ENCODE measurements at regions not wholly inside any gene's neighbourhood (a gene's known extent, or its start where the extent isn't known, plus 50 kb on each side); places are given as distances from the start of the nearest gene placed in this dataset.
A peak's percentile ranks its signal among the peaks of the same experiment; 100 is the strongest.

DNA sequence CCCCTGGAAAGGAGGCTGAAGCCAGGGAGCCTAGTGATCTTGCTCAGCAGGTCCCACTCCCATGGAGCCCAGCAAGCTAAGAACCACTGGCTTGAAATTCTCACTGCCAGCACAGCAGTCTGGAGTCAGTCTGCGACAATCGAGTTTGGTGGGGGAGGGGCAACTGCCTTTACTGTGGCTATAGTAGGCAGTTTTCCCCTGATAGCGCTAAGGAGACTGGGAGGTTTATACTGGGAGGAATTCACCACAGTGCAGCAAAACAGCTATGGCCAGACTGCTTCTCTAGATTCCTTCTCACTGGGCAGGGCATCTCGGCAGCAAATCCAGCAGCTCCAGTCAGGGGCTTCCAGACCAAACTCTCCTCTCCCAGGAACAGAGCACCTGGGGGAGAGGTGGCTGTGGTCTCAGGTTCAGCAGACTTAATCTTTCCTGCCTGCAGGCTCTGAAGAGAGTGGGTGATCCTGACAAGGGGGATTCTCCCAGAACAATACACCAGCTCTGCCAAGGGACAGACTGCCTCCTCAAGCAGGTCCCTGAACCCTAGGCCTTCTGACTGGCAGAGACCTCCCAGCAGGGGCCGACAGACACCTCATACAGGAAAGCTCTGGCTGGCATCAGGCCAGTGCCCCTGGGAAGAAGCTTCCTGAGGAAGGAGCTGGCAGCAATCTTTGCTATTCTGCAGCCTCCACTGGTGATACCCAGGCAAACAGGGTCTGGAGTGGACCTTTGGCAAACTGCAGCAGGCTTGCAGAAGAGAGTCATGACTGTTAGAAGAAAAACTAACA is 548.5 kb upstream of the NEGR1 start:
- no peak overlapping the region for H3K4me3 ChIP-seq (ENCODE audit: low read depth, low read length)
- in situ Hi-C loops (cut with HindIII; ENCODE audit: low pct_ligation_motif_present, low sequenced_read_pairs) = no loop called here
- H3K27ac ChIP-seq = no peak overlapping the region
- no peaks in the 10 kb centered on the region for H3K36me3 ChIP-seq (replicated peaks)
- no peak for DNase-seq
- no peaks in the 10 kb centered on the region for H3K27me3 ChIP-seq (replicated peaks)
- TF ChIP-seq, protein P1, sequence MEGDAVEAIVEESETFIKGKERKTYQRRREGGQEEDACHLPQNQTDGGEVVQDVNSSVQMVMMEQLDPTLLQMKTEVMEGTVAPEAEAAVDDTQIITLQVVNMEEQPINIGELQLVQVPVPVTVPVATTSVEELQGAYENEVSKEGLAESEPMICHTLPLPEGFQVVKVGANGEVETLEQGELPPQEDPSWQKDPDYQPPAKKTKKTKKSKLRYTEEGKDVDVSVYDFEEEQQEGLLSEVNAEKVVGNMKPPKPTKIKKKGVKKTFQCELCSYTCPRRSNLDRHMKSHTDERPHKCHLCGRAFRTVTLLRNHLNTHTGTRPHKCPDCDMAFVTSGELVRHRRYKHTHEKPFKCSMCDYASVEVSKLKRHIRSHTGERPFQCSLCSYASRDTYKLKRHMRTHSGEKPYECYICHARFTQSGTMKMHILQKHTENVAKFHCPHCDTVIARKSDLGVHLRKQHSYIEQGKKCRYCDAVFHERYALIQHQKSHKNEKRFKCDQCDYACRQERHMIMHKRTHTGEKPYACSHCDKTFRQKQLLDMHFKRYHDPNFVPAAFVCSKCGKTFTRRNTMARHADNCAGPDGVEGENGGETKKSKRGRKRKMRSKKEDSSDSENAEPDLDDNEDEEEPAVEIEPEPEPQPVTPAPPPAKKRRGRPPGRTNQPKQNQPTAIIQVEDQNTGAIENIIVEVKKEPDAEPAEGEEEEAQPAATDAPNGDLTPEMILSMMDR (IDR thresholded peaks at IDR 0.05; ENCODE audit: low read depth, low read length, missing control alignments) = no peak

- H3K4me3 ChIP-seq (ENCODE audit: low read depth, low read length) = no peak overlapping the region
- in situ Hi-C loops (cut with HindIII; ENCODE audit: low pct_ligation_motif_present, low sequenced_read_pairs) = no loop called here
- DNase-seq = peak; percentile 45
- TF ChIP-seq, protein P1 (IDR thresholded peaks at IDR 0.05; ENCODE audit: low read depth, low read length, missing control alignments) = no peak
- no peaks in the 10 kb centered on the region for H3K36me3 ChIP-seq (replicated peaks)
- H3K27ac ChIP-seq = no peak overlapping the region
- H3K27me3 ChIP-seq (replicated peaks) = no peaks in the 10 kb centered on the region
These were observed 544.9 kb upstream of the NEGR1 start for GRCh38 chr1:72827278-72827677.

GRCh38 chr1:72804541-72804940 is 522.2 kb upstream of the NEGR1 start:
- TF ChIP-seq, protein P1 (IDR thresholded peaks at IDR 0.05; ENCODE audit: low read depth, low read length, missing control alignments) = no peak
- in situ Hi-C loops (cut with HindIII; ENCODE audit: low pct_ligation_motif_present, low sequenced_read_pairs) = no loop called here
- no peaks in the 10 kb centered on the region for H3K36me3 ChIP-seq (replicated peaks)

GRCh38 chr1:72781038-72781437 is 498.7 kb upstream of the NEGR1 start:
- in situ Hi-C loops (cut with HindIII; ENCODE audit: low pct_ligation_motif_present, low sequenced_read_pairs) = no loop called here
- no peak for DNase-seq
- TF ChIP-seq, protein P1 (IDR thresholded peaks at IDR 0.05; ENCODE audit: low read depth, low read length, missing control alignments) = no peak

More at GRCh38 chr1:72804541-72804940, 522.2 kb upstream of the NEGR1 start:
- no peaks in the 10 kb centered on the region for H3K27me3 ChIP-seq (replicated peaks)
- no peak for DNase-seq
- H3K4me3 ChIP-seq (ENCODE audit: low read depth, low read length) = no peak overlapping the region
- no peak overlapping the region for H3K27ac ChIP-seq

DNA sequence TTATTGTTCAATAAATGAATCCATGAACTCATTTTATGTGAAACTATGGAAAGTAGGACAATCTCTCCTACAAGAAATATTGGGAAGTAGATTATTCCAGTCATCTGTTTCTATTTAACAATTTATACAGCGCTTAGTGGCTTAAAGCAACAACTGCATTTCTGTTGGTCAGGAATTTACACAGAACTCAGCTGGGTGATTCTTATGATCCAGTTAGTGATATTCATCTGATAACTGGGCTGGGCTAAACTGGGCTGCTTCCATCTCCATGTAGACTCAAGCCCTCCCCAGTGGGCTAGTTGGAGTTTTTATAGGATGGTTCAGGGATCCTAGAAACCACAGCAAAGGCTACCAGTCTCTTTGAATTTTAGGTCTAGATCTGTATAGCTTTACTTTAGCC is 497.9 kb upstream of the NEGR1 start:
- no peak for DNase-seq
- H3K36me3 ChIP-seq (replicated peaks) = no peaks in the 10 kb centered on the region
- in situ Hi-C loops (cut with HindIII; ENCODE audit: low pct_ligation_motif_present, low sequenced_read_pairs) = no loop called here
- TF ChIP-seq, protein P1 (IDR thresholded peaks at IDR 0.05; ENCODE audit: low read depth, low read length, missing control alignments) = no peak
- no peak overlapping the region for H3K27ac ChIP-seq
- H3K27me3 ChIP-seq (replicated peaks) = no peaks in the 10 kb centered on the region
- H3K4me3 ChIP-seq (ENCODE audit: low read depth, low read length) = no peak overlapping the region

More at GRCh38 chr1:72781038-72781437, 498.7 kb upstream of the NEGR1 start:
- Histone ChIP-seq H3K36me3 (replicated peaks) (no peaks in the 10 kb centered on the region), H3K27me3 (replicated peaks) (no peaks in the 10 kb centered on the region), H3K27ac (no peak overlapping the region), H3K4me3 (ENCODE audit: low read depth, low read length) (no peak overlapping the region)

DNA sequence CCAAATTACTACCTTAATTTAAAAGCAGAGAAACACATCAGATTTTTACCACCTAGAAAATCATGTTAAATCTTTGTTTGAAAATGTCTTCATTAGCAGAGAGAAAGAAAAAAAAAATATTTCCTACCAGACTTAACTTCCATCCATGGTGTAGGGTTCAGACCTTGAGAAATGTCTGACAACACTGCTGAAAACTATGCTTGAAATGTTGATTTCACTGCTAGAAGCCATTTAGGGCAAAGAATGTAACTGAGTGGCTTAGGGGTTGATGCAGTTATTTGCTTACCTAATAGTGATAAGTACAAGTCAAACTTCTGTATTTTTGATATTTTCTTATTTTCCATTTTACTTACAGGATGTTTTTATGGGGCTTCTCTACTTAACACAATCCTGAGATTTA is 495.6 kb upstream of the NEGR1 start:
- Histone ChIP-seq H3K4me3 (ENCODE audit: low read depth, low read length) (no peak overlapping the region), H3K27ac (no peak overlapping the region), H3K27me3 (replicated peaks) (no peaks in the 10 kb centered on the region), H3K36me3 (replicated peaks) (no peaks in the 10 kb centered on the region)
- DNase-seq = peak; percentile 1
- TF ChIP-seq, protein P1 (IDR thresholded peaks at IDR 0.05; ENCODE audit: low read depth, low read length, missing control alignments) = no peak
- in situ Hi-C loops (cut with HindIII; ENCODE audit: low pct_ligation_motif_present, low sequenced_read_pairs) = no loop called here
